ENCODE measurements at regions not wholly inside any gene's neighbourhood (a gene's known extent, or its start where the extent isn't known, plus 50 kb on each side); places are given as distances from the start of the nearest gene placed in this dataset.

DNA sequence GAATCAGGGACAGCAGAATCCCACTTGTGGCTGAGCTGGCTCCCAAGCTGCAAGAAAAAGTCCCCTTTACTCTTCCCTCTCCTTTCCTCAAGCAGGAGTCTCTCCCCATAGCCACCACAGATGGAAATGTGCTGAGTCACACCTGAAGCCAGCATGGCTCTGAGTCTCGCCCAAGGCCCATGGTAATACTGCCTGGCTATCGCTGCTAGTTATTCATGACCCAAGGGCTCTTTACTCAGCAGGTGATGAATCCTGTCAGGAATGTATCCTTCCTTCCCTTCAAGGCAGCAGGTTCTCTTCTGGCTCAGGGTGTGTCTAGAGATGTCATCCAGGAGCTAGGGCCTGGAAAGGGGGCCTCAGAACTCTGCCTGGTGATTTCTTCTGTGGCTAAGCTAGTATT lies 403.3 kb upstream of the PTPRD start:
- H3K4me2 ChIP-seq, result no peak overlapping the region
- no peak for TF ChIP-seq NFE2L2 (conservative IDR thresholded peaks at IDR 0.05; ENCODE audit: low read length)
- no peak for TF ChIP-seq JUNB (IDR thresholded peaks at IDR 0.05)
- TF ChIP-seq, protein P1, sequence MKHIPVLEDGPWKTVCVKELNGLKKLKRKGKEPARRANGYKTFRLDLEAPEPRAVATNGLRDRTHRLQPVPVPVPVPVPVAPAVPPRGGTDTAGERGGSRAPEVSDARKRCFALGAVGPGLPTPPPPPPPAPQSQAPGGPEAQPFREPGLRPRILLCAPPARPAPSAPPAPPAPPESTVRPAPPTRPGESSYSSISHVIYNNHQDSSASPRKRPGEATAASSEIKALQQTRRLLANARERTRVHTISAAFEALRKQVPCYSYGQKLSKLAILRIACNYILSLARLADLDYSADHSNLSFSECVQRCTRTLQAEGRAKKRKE (CRISPR knock-in tag; IDR thresholded peaks at IDR 0.05; ENCODE audit: low read depth), result no peak
- TF ChIP-seq FOSL2 (IDR thresholded peaks at IDR 0.05), result no peak
- TF ChIP-seq FOSL2 (CRISPR knock-in tag; IDR thresholded peaks at IDR 0.05), result no peak
- TF ChIP-seq PHF8 (IDR thresholded peaks at IDR 0.05; ENCODE audit: borderline replicate concordance, low read depth), result no peak
- TF ChIP-seq POLR2AphosphoS2 (conservative IDR thresholded peaks at IDR 0.05; ENCODE audit: low read length), result no peak
- TF ChIP-seq, protein P2, sequence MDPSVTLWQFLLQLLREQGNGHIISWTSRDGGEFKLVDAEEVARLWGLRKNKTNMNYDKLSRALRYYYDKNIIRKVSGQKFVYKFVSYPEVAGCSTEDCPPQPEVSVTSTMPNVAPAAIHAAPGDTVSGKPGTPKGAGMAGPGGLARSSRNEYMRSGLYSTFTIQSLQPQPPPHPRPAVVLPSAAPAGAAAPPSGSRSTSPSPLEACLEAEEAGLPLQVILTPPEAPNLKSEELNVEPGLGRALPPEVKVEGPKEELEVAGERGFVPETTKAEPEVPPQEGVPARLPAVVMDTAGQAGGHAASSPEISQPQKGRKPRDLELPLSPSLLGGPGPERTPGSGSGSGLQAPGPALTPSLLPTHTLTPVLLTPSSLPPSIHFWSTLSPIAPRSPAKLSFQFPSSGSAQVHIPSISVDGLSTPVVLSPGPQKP (IDR thresholded peaks at IDR 0.05; ENCODE audit: low read depth, low read length), result no peak
- TF ChIP-seq SREBF2 (IDR thresholded peaks at IDR 0.05), result no peak
- no peak for TF ChIP-seq KDM1A (IDR thresholded peaks at IDR 0.05; ENCODE audit: low read depth)
- TF ChIP-seq CBX2 (IDR thresholded peaks at IDR 0.05; ENCODE audit: borderline replicate concordance, low read depth), result no peak
- no peak for TF ChIP-seq CBX8 (IDR thresholded peaks at IDR 0.05)
- TF ChIP-seq HOXB5 (CRISPR knock-in tag; IDR thresholded peaks at IDR 0.05), result no peak
- TF ChIP-seq MYC (IDR thresholded peaks at IDR 0.05; ENCODE audit: borderline replicate concordance, low read length), result no peak
- no peak overlapping the region for H3K4me3 ChIP-seq
- WGBS (ENCODE audit: missing lambda C conversion rate), result 0% methylated on average over 2 of the region's 2 CpGs
- POLR2A ChIA-PET, result no interaction called here
- no peak for FAIRE-seq
- no peaks in the 10 kb centered on the region for H3K4me1 ChIP-seq
- DNase-seq (ENCODE audit: low read depth in 1 of 2, low spot score in 1 of 2), result no peak
- ATAC-seq, result no peak
- no peaks in the 10 kb centered on the region; the same call in 2 of the 3 replicates for H3K9me3 ChIP-seq
- CTCF ChIA-PET, result no interaction called here
- no peak overlapping the region for H3K27ac ChIP-seq

DNA sequence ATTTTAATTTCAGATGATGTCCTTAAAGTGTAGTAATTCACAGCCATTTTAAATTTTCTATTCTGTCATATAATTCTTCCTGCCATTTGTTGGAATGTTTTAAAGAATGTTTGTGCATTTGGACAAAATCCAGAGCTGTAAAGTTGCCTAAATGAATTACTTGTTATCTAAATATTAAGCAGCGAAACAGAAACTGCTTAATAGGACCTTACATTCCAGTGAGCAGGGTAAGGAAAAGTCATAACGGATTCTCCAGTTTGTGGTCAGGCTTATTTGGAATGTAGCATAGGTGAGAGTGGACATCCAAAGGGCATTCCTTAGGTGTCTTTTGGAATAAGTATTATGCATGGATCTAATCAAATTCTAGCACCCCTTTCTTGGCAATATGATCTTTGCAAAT lies 410.4 kb upstream of the PTPRD start:
- H3K9me3 ChIP-seq, result peaks cover 3% of the 10 kb centered on the region; the same call in 1 of the 3 replicates
- FAIRE-seq (no peak), DNase-seq (ENCODE audit: low read depth in 1 of 2, low spot score in 1 of 2) (no peak), ATAC-seq (no peak)
- H3K27ac ChIP-seq, result no peak overlapping the region
- TF ChIP-seq POLR2AphosphoS2 (conservative IDR thresholded peaks at IDR 0.05; ENCODE audit: low read length) (no peak), KDM1A (IDR thresholded peaks at IDR 0.05; ENCODE audit: low read depth) (no peak), NFE2L2 (conservative IDR thresholded peaks at IDR 0.05; ENCODE audit: low read length) (no peak), ZC3H11A (IDR thresholded peaks at IDR 0.05) (no peak), ZSCAN20 (CRISPR knock-in tag; IDR thresholded peaks at IDR 0.05) (no peak), BHLHE40 (IDR thresholded peaks at IDR 0.05; ENCODE audit: low read depth, low read length) (no peak), MAFK (IDR thresholded peaks at IDR 0.05; ENCODE audit: partially characterized antibody) (no peak), EHMT2 (IDR thresholded peaks at IDR 0.05; ENCODE audit: low read depth) (no peak), CHD2 (IDR thresholded peaks at IDR 0.05; ENCODE audit: low read length, partially characterized antibody) (no peak), ZFP36 (IDR thresholded peaks at IDR 0.05; ENCODE audit: borderline replicate concordance, partially characterized antibody) (no peak), CHD4 (IDR thresholded peaks at IDR 0.05; ENCODE audit: borderline replicate concordance) (no peak), FOXS1 (CRISPR knock-in tag; IDR thresholded peaks at IDR 0.05) (no peak), MYC (IDR thresholded peaks at IDR 0.05; ENCODE audit: borderline replicate concordance, low read length) (no peak), HOXB13 (CRISPR knock-in tag; IDR thresholded peaks at IDR 0.05; ENCODE audit: low read depth) (no peak), HEYL (CRISPR knock-in tag; IDR thresholded peaks at IDR 0.05) (no peak), FOSL2 (IDR thresholded peaks at IDR 0.05) (no peak), FOSL2 (CRISPR knock-in tag; IDR thresholded peaks at IDR 0.05) (no peak), RNF2 (IDR thresholded peaks at IDR 0.05; ENCODE audit: borderline replicate concordance, low read depth) (no peak)
- TF ChIP-seq, protein P3, sequence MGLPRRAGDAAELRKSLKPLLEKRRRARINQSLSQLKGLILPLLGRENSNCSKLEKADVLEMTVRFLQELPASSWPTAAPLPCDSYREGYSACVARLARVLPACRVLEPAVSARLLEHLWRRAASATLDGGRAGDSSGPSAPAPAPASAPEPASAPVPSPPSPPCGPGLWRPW (IDR thresholded peaks at IDR 0.05), result no peak
- TF ChIP-seq, protein P4, sequence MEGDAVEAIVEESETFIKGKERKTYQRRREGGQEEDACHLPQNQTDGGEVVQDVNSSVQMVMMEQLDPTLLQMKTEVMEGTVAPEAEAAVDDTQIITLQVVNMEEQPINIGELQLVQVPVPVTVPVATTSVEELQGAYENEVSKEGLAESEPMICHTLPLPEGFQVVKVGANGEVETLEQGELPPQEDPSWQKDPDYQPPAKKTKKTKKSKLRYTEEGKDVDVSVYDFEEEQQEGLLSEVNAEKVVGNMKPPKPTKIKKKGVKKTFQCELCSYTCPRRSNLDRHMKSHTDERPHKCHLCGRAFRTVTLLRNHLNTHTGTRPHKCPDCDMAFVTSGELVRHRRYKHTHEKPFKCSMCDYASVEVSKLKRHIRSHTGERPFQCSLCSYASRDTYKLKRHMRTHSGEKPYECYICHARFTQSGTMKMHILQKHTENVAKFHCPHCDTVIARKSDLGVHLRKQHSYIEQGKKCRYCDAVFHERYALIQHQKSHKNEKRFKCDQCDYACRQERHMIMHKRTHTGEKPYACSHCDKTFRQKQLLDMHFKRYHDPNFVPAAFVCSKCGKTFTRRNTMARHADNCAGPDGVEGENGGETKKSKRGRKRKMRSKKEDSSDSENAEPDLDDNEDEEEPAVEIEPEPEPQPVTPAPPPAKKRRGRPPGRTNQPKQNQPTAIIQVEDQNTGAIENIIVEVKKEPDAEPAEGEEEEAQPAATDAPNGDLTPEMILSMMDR (IDR thresholded peaks at IDR 0.05), result no peak
- TF ChIP-seq, protein P5, sequence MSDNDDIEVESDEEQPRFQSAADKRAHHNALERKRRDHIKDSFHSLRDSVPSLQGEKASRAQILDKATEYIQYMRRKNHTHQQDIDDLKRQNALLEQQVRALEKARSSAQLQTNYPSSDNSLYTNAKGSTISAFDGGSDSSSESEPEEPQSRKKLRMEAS (IDR thresholded peaks at IDR 0.05), result no peak
- H3K4me3 ChIP-seq, result no peak overlapping the region
- no peak overlapping the region for H3K4me2 ChIP-seq
- ChIA-PET POLR2A (no interaction called here), CTCF (no interaction called here)
- no peaks in the 10 kb centered on the region for H3K4me1 ChIP-seq
- 8% methylated on average over 2 of the region's 2 CpGs for WGBS (ENCODE audit: missing lambda C conversion rate)

Measured in A549 (cell line).